Esophagus squamous epithelium (tissue), 5 donors: ENCODE measurements at regions not wholly inside any gene's neighbourhood (a gene's known extent, or its start where the extent isn't known, plus 50 kb on each side); places are given as distances from the start of the nearest gene placed in this dataset.

ENCODE experiments used
- DNase-seq: peaks from one replicate; lab custom pipeline; 2025; lab: John Stamatoyannopoulos, UW
- H3K27ac ChIP-seq, 4 donors: fragments of 200-600 bp; sonication (generic); one replicate each; pipeline ENCODE4 v1.5.1; 2016 to 2019; ENCODE audit warnings: mild to moderate bottlenecking in 1 of 4
- H3K27me3 ChIP-seq, 4 donors: fragments of 200-600 bp; sonication (generic); 1 replicate in 3 of 4; 2 replicates in 1 of 4; pipeline versions ENCODE4 v1.5.1 to v1.6.0; 2017 to 2021; ENCODE audit warnings: antibody characterized with exemption in 1 of 4
- H3K36me3 ChIP-seq, 3 donors: fragments of 200-600 bp; sonication (generic); one replicate each; pipeline ENCODE4 v1.5.1; 2016 to 2019
- H3K4me1 ChIP-seq, 3 donors: fragments of 200-600 bp; sonication (generic); one replicate each; pipeline ENCODE4 v1.5.1; 2017 to 2019
- H3K4me3 ChIP-seq, 4 donors: fragments of 200-600 bp; sonication (generic); 1 replicate in 3 of 4; 2 replicates in 1 of 4; pipeline ENCODE4 v1.5.1; 2016 to 2019; ENCODE audit warnings: mild to moderate bottlenecking in 2 of 4, moderate library complexity in 1 of 4
- H3K9me3 ChIP-seq, 3 donors: fragments of 200-600 bp; sonication (generic); one replicate each; pipeline ENCODE4 v1.5.1; 2016 to 2019
- CTCF ChIP-seq, 6 experiments: fragments of 450-650 bp in 4 of 6; fragments of 200-600 bp in 2 of 6; sonication (generic) in 2 of 6; IDR thresholded peaks; one replicate each; pipeline ENCODE4 v1.5.1; 2016 to 2019; ENCODE audit warnings: antibody characterized with exemption in 6 of 6, mild to moderate bottlenecking in 4 of 6, moderate library complexity in 4 of 6
- POLR2A ChIP-seq, 4 donors: fragments of 450-650 bp; IDR thresholded peaks; one replicate each; pipeline ENCODE4 v1.6.1; 2017; ENCODE audit warnings: antibody characterized with exemption in 4 of 4, mild to moderate bottlenecking in 4 of 4, moderate library complexity in 3 of 4
- WGBS, 2 donors: methylation state at CpG; one replicate each; pipeline ENCODE4 v1.1.5; 2018; 5-methylcytosine and 5-hydroxymethylcytosine counted together
- intact Hi-C: fragments of 100-400 bp; cut with DNase I; formaldehyde crosslinking; loops from one replicate; pipeline ENCODE4 v1.15.0; 2022
- donor health status: DM: yes; HTN: yes; CAD: no.

GRCh38 chr21:20641241-20641640 lies 357.0 kb upstream of the NCAM2 start:
- intact Hi-C loops, result no loop called here
- Histone ChIP-seq H3K27ac (no peak overlapping the region), H3K9me3 (peaks cover 0 to 11% (median 11%) of the 10 kb centered on the region in 3 donors), H3K4me3 (no peak overlapping the region), H3K4me1 (no peaks in the 10 kb centered on the region), H3K27me3 (no peaks in the 10 kb centered on the region), H3K36me3 (no peaks in the 10 kb centered on the region)
- WGBS, 2 donors, result 57 to 64% methylated on average over 2 of the region's 2 CpGs
- TF ChIP-seq CTCF (IDR thresholded peaks at IDR 0.05) (no peak), POLR2A (IDR thresholded peaks at IDR 0.05) (no peak)
- DNase-seq, result no peak

DNA sequence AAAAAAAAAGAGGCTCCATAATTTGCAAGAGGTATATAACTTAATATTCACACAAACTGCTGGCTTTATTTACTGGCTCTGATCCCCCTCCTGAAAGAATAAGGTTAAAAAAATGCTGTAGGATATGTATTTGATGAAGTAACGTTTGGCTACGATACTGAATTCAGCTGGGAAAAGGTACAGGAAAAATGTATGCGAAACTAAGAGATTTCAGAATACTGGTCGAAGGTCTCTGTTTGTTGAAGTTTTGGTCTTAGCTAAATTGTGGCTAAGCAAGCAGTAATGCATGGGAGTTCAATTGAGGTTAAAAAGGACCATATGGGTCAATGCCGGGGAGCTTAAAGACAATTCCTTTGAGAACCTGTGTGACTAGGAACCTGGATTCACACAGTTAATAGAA lies 355.5 kb upstream of the NCAM2 start:
- no peaks in the 10 kb centered on the region for H3K4me1 ChIP-seq
- no peaks in the 10 kb centered on the region for H3K36me3 ChIP-seq
- no peak overlapping the region for H3K27ac ChIP-seq
- WGBS, 2 donors, result 57 to 72% methylated on average over 5 of the region's 5 CpGs
- H3K9me3 ChIP-seq, result peaks cover 0 to 16% (median 12%) of the 10 kb centered on the region in 3 donors
- intact Hi-C loops, result no loop called here
- no peak for DNase-seq
- H3K27me3 ChIP-seq, result no peaks in the 10 kb centered on the region
- H3K4me3 ChIP-seq, result no peak overlapping the region
- TF ChIP-seq CTCF (IDR thresholded peaks at IDR 0.05) (no peak), POLR2A (IDR thresholded peaks at IDR 0.05) (no peak)

DNA sequence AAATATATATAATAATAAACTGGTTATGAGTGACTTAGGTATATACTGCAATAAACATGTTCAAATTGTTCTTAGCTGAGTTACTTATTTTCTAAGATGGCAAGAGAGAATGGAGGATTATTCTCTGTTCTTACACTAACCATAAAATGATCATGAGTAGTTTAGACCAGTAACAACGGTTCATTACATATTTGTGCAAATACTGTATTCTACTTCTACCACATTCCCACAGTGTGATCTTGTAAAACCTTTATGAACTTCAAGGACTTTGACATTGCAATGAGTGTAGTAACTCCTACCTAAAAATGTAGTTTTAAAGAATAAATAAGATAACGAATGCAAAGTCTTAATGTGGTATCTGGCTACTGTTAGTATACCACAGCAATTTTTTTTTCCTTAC lies 353.7 kb upstream of the NCAM2 start:
- Histone ChIP-seq H3K27me3 (no peaks in the 10 kb centered on the region), H3K27ac (no peak overlapping the region), H3K36me3 (no peaks in the 10 kb centered on the region), H3K4me1 (no peaks in the 10 kb centered on the region), H3K9me3 (peaks cover 0 to 16% (median 12%) of the 10 kb centered on the region in 3 donors), H3K4me3 (no peak overlapping the region)
- 73 to 81% methylated on average over 2 of the region's 2 CpGs for WGBS, 2 donors
- DNase-seq, result no peak
- intact Hi-C loops, result no loop called here
- no peak for TF ChIP-seq POLR2A (IDR thresholded peaks at IDR 0.05)
- no peak for TF ChIP-seq CTCF (IDR thresholded peaks at IDR 0.05)

- TF ChIP-seq POLR2A (IDR thresholded peaks at IDR 0.05) (no peak), CTCF (IDR thresholded peaks at IDR 0.05) (no peak)
- 70 to 100% methylated on average over 1 to 3 of the region's 5 CpGs for WGBS, 2 donors
- no peak overlapping the region for H3K4me3 ChIP-seq
- no peaks in the 10 kb centered on the region for H3K36me3 ChIP-seq
- H3K9me3 ChIP-seq, result peaks cover 0 to 16% (median 12%) of the 10 kb centered on the region in 3 donors
- H3K27me3 ChIP-seq, result no peaks in the 10 kb centered on the region
- DNase-seq, result no peak
- H3K27ac ChIP-seq, result no peak overlapping the region
- intact Hi-C loops, result no loop called here
- no peaks in the 10 kb centered on the region for H3K4me1 ChIP-seq
Observed at GRCh38 chr21:20645344-20645743, 352.9 kb upstream of the NCAM2 start.

DNA sequence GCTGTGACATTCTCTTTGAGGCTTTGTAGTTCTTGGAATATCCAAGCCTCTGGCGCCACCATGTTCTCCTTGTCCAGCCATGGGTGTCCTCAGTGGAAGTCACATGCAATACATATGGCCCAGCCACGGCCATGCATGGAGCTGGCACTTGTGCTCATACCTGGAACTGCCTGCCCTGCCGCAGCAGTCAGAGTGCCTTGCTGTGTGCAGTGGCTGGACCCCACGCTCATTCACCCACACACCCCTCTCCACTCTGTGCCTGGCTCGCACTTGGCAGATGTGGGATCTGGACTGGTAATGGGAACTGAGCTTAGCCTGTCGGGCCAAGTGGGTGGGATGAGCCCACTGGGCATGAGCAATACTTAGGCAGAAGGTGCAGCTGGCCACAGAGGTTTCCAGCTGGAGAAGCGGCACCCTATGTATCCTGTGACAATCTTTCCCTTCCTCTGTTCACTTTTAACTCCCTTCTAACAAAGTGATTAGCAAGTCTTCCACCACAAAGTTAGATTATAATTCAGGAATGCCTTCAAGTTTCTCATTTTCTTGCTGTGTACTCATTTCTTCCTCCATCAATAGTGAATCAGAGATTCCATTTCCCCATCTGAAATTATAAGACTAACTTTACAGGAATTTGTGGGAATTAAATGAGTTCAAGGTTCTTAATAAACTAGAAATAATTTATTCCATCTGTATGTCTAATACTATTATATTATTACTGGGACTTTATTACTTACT lies 351.6 kb upstream of the NCAM2 start:
- H3K4me3 ChIP-seq, result no peak overlapping the region
- DNase-seq, result no peak
- H3K9me3 ChIP-seq, result peaks cover 0 to 16% (median 12%) of the 10 kb centered on the region in 3 donors
- WGBS, 2 donors, result 80 to 83% methylated on average over 2 to 3 of the region's 7 CpGs
- intact Hi-C loops, result no loop called here
- no peaks in the 10 kb centered on the region for H3K27me3 ChIP-seq
- H3K4me1 ChIP-seq, result no peaks in the 10 kb centered on the region
- H3K36me3 ChIP-seq, result no peaks in the 10 kb centered on the region
- TF ChIP-seq CTCF (IDR thresholded peaks at IDR 0.05), result no peak
- no peak for TF ChIP-seq POLR2A (IDR thresholded peaks at IDR 0.05)
- H3K27ac ChIP-seq, result no peak overlapping the region
